Peyer's patch (tissue), 4 donors: ENCODE measurements at regions not wholly inside any gene's neighbourhood (a gene's known extent, or its start where the extent isn't known, plus 50 kb on each side); places are given as distances from the start of the nearest gene placed in this dataset.

Experiments
- CTCF ChIP-seq, 6 experiments: fragments of 450-650 bp in 4 of 6; fragments of 200-600 bp in 2 of 6; sonication (generic) in 1 of 6; IDR thresholded peaks; one replicate each; pipeline ENCODE4 v1.5.1; 2017 to 2019; ENCODE audit warnings: antibody characterized with exemption in 6 of 6, mild to moderate bottlenecking in 3 of 6, moderate library complexity in 1 of 6
- POLR2A ChIP-seq, 2 donors: fragments of 450-650 bp; IDR thresholded peaks; one replicate each; pipeline ENCODE4 v1.5.1; 2017; ENCODE audit warnings: antibody characterized with exemption in 2 of 2, mild to moderate bottlenecking in 2 of 2, moderate library complexity in 2 of 2

DNA sequence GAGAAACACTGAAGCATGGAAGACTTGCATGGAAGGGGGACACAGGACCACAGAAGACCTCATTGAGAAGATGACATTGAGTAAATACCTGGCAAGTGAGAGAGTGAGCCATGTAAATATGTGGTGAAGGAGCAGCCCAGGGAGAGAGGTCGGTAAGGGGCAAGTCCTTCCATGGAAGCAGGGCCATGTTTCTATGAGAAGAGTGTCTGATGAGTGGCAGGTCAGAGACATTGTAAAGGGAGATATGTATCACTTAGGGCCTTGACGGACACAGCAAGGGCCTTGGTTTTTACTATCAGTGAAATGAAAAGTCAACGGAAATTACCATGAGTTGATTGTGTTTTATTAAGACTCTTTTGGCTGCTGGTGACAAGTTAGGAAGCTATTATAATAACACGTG, 336.4 kb downstream of the PLK2 start:
- TF ChIP-seq CTCF (IDR thresholded peaks at IDR 0.05), result no peak
- TF ChIP-seq POLR2A (IDR thresholded peaks at IDR 0.05), result no peak
